ENCODE measurements at regions not wholly inside any gene's neighbourhood (a gene's known extent, or its start where the extent isn't known, plus 50 kb on each side); places are given as distances from the start of the nearest gene placed in this dataset.

- Histone ChIP-seq H3K4me1 (no peaks in the 10 kb centered on the region), H3K27me3 (no peaks in the 10 kb centered on the region), H3K4me3 (no peak overlapping the region), H3K36me3 (no peaks in the 10 kb centered on the region), H3K9me3 (no peaks in the 10 kb centered on the region), H3K27ac (no peak overlapping the region)
- DNase-seq: no peak
- TF ChIP-seq POLR2A (IDR thresholded peaks at IDR 0.05): no peak
- TF ChIP-seq CTCF (IDR thresholded peaks at IDR 0.05): no peak
- no peak for TF ChIP-seq POLR2AphosphoS5 (IDR thresholded peaks at IDR 0.05)
- TF ChIP-seq EP300 (IDR thresholded peaks at IDR 0.05; ENCODE audit: low read depth): no peak
- intact Hi-C loops (cut with DNase I; ENCODE audit: low total_unique reads) (no loop called here), in situ Hi-C loops (cut with MboI; ENCODE audit: low pct_ligation_motif_present in 1 of 4, low pct_unique_long_range_greater_than_20kb in 1 of 4, low sequenced_read_pairs in 3 of 4) (no loop called here)
- 42 to 68% methylated on average over 3 to 4 of the region's 4 CpGs for WGBS, 2 donors (ENCODE audit: low coverage in 1 of 2)
These were observed 657.8 kb upstream of the B3GAT1 start for GRCh38 chr11:135069890-135070289.

DNA sequence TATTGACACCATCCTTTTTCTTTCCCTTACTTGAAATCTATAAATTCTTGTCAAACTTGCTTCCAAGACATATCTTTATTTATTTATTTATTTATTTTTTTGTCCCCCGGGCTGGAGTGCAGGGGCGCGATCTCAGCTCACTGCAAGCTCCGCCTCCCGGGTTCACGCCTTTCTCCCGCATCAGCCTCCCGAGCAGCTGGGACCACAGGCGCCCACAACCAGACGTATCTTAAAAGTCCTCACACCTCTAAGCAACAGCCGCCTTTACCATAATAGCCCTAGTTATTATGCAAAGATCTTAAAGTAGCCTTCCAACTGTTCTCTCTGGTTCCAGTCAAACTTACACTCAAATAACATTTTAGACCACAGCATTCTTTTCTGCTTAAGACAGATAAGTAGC is 657.0 kb upstream of the B3GAT1 start:
- Histone ChIP-seq H3K4me1 (no peaks in the 10 kb centered on the region), H3K4me3 (no peak overlapping the region), H3K27me3 (no peaks in the 10 kb centered on the region), H3K9me3 (no peaks in the 10 kb centered on the region), H3K36me3 (no peaks in the 10 kb centered on the region), H3K27ac (no peak overlapping the region)
- in situ Hi-C loops (cut with MboI; ENCODE audit: low pct_ligation_motif_present in 1 of 4, low pct_unique_long_range_greater_than_20kb in 1 of 4, low sequenced_read_pairs in 3 of 4): no loop called here
- intact Hi-C loops (cut with DNase I; ENCODE audit: low total_unique reads): no loop called here
- WGBS, 2 donors (ENCODE audit: low coverage in 1 of 2): 92 to 100% methylated on average over 4 to 11 of the region's 11 CpGs
- DNase-seq: no peak
- TF ChIP-seq EP300 (IDR thresholded peaks at IDR 0.05; ENCODE audit: low read depth): no peak
- TF ChIP-seq POLR2A (IDR thresholded peaks at IDR 0.05): no peak
- TF ChIP-seq POLR2AphosphoS5 (IDR thresholded peaks at IDR 0.05): no peak
- no peak for TF ChIP-seq CTCF (IDR thresholded peaks at IDR 0.05)

DNA sequence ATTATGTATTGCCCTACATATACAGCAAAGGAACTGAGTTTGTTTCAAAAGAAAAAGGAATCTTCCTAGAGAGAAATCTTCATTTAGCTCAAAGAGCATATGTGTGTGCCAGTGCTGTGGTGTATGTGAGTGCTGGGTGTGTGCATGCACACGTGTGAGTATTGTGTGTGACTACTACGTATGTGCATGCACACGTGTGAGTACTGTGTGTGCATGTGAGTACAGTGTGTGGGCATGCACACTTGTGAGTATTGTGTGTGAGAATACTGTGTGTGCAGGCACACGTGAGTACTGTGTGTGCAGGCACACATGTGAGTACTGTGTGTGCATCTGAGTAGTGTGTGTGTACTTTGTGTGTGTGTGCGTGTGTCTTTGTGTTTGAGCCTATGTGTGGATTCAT is 651.0 kb upstream of the B3GAT1 start:
- no peak overlapping the region for H3K27ac ChIP-seq
- no peaks in the 10 kb centered on the region for H3K4me1 ChIP-seq
- in situ Hi-C loops (cut with MboI; ENCODE audit: low pct_ligation_motif_present in 1 of 4, low pct_unique_long_range_greater_than_20kb in 1 of 4, low sequenced_read_pairs in 3 of 4) (no loop called here), intact Hi-C loops (cut with DNase I; ENCODE audit: low total_unique reads) (no loop called here)
- TF ChIP-seq CTCF (IDR thresholded peaks at IDR 0.05) (no peak), EP300 (IDR thresholded peaks at IDR 0.05; ENCODE audit: low read depth) (no peak), POLR2A (IDR thresholded peaks at IDR 0.05) (no peak), POLR2AphosphoS5 (IDR thresholded peaks at IDR 0.05) (no peak)
- no peaks in the 10 kb centered on the region for H3K36me3 ChIP-seq
- peaks cover 2% of the 10 kb centered on the region for H3K27me3 ChIP-seq
- no peak overlapping the region for H3K4me3 ChIP-seq
- no peak for DNase-seq
- peaks cover 0 to 17% of the 10 kb centered on the region in 2 donors for H3K9me3 ChIP-seq
- 66% methylated on average over 5 of the region's 5 CpGs for WGBS, 2 donors (ENCODE audit: low coverage in 1 of 2)

GRCh38 chr11:135061166-135061565 is 649.1 kb upstream of the B3GAT1 start:
- no peak for DNase-seq
- TF ChIP-seq EP300 (IDR thresholded peaks at IDR 0.05; ENCODE audit: low read depth): no peak
- TF ChIP-seq POLR2A (IDR thresholded peaks at IDR 0.05): no peak
- TF ChIP-seq CTCF (IDR thresholded peaks at IDR 0.05): no peak
- TF ChIP-seq POLR2AphosphoS5 (IDR thresholded peaks at IDR 0.05): no peak
- intact Hi-C loops (cut with DNase I; ENCODE audit: low total_unique reads): no loop called here
- H3K9me3 ChIP-seq: peaks cover 0 to 17% of the 10 kb centered on the region in 2 donors
- H3K27ac ChIP-seq: no peak overlapping the region
- 85 to 87% methylated on average over 2 of the region's 2 CpGs for WGBS, 2 donors (ENCODE audit: low coverage in 1 of 2)
- no peaks in the 10 kb centered on the region for H3K4me1 ChIP-seq
- in situ Hi-C loops (cut with MboI; ENCODE audit: low pct_ligation_motif_present in 1 of 4, low pct_unique_long_range_greater_than_20kb in 1 of 4, low sequenced_read_pairs in 3 of 4): no loop called here
- H3K27me3 ChIP-seq: peaks cover 6% of the 10 kb centered on the region
- H3K4me3 ChIP-seq: no peak overlapping the region
- no peaks in the 10 kb centered on the region for H3K36me3 ChIP-seq
